Stimulated activated CD8-positive, alpha-beta memory T cell treated with anti-CD3 and anti-CD28 coated beads, Interleukin-4, amount 100 ng/mL, for 24 hours (primary cell): ENCODE measurements at regions not wholly inside any gene's neighbourhood (a gene's known extent, or its start where the extent isn't known, plus 50 kb on each side); places are given as distances from the start of the nearest gene placed in this dataset.

Experiments used
- DNase-seq: peaks from one replicate; pipeline ENCODE4 v3.0.0-alpha.2; 2020; ENCODE audit warnings: low read depth

- no peak for DNase-seq
Observed at GRCh38 chr3:153314038-153314437, 152.0 kb downstream of the RAP2B start.

DNA sequence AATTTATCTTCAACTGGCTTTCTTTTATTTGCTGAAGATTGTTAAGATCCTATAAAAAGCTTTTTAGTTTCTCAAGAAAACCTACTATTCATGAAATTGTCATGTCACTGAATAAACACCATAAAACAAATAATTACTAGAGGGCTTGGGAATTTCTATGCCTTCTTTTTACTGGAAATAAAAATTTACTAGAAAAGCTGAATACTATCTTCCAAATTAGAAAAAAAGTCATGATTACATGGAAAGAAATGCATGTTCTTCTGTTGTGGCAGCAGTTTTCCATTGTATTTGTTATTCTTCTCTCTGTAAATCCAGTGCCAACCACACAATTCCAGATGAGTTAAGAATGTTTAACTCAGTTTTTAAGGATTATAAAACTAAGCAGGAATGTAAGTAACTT lies 153.8 kb downstream of the RAP2B start:
- DNase-seq: no peak

GRCh38 chr3:153319705-153320554 lies 157.9 kb downstream of the RAP2B start:
- DNase-seq: no peak

DNA sequence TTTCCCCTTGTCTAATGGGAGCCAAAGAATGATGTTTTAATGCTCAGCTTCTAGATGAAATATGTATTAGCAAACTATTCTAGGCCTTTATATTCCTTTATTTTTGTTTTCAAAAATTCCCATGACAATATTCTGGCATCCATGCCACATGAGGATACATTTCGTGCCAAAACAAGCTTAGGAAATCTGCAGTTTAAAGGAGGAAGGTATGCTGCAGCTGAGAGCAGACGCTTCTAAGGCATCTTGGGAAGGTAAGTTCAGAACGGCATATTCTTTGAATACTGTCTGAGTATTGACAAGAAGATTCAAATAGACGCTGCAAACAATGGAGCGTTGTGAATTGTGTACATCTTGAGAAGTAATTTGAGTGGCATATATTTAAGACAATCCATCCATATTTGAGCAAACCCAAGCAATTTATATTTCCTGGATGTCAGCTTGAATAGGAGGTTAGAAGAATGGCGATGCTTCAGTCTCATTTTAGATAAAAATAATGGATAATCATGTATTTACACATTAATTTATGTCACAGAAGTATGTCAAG lies 158.6 kb downstream of the RAP2B start:
- no peak for DNase-seq

- DNase-seq: no peak
Observed at GRCh38 chr3:153328690-153329089, 166.7 kb downstream of the RAP2B start.

DNA sequence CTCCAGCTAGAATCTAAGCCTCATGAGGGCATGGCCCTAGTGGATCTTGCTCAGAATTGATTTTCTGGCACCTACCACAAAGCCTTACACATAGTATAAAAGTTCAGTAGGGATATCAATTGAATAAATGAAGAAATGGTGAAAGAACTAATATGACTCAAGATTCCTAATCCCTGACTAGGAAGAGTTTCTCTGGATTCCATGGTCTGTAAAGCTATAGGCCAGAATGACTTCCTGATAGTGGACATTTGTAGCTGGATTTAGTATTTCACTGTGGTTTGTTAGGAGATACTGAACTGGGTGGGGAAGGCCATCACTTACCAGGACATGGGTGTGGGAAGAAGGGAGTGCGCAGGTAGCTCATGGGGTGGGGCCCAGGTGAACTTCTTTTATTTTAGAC lies 168.9 kb downstream of the RAP2B start:
- no peak for DNase-seq

DNA sequence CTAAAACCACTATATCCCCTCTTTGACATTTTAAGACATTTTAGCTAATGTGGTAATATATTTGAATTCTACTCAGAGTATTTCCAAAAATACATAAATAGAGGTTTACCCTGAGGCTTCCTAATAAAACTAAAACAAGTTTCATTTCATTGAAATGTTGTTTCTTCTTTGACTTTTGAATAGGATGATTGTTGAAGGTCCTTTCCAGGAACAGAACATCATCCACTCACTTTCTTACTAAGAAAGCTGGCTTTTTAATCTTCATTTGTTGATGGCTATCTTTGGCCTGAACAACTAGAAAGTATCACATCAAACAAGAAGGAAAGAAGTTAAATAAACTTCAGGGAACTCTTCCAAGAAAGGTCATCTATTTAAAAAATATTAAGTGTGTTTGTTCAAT lies 169.7 kb downstream of the RAP2B start:
- DNase-seq: no peak

GRCh38 chr3:153334558-153334957 lies 172.5 kb downstream of the RAP2B start:
- no peak for DNase-seq

- DNase-seq: no peak
Observed at GRCh38 chr3:153337369-153337768, 175.3 kb downstream of the RAP2B start.

DNA sequence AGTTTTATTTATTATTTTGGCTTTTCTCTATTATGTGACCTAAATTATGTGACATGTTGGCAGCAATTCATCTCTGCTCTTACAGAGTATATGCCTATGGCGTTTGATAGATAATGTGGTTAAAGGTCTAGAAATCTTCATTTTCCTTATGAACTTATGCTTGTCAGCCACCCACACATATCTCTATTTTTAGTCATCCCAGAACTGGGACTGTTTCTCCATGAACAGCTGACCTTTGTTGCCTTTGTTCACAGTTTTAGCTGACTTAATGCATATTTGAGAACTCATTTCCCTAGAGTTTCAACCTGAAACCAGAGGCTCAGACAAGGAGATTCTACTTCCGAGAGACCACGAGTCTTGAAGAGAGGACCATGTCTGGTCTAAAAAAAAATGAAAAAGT lies 176.5 kb downstream of the RAP2B start:
- no peak for DNase-seq

DNA sequence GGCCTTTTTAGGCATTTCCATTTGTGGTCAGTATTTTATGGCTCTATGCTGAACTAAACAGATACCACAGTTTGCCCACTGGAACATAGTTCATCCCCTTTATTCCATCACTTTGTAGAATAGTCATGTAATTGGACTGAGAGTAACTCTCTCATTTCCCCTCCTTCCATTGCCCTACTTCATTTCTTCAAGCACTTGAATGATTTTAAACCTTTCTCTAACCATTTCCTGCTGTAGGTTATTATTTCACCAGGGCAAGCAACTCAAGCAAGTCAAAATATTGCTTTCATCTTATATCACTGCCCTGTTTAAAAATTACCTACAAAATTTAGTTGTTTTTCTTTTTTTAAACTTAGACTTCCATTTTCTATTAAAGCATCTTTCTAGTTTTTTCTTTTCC lies 177.0 kb downstream of the RAP2B start:
- no peak for DNase-seq

DNA sequence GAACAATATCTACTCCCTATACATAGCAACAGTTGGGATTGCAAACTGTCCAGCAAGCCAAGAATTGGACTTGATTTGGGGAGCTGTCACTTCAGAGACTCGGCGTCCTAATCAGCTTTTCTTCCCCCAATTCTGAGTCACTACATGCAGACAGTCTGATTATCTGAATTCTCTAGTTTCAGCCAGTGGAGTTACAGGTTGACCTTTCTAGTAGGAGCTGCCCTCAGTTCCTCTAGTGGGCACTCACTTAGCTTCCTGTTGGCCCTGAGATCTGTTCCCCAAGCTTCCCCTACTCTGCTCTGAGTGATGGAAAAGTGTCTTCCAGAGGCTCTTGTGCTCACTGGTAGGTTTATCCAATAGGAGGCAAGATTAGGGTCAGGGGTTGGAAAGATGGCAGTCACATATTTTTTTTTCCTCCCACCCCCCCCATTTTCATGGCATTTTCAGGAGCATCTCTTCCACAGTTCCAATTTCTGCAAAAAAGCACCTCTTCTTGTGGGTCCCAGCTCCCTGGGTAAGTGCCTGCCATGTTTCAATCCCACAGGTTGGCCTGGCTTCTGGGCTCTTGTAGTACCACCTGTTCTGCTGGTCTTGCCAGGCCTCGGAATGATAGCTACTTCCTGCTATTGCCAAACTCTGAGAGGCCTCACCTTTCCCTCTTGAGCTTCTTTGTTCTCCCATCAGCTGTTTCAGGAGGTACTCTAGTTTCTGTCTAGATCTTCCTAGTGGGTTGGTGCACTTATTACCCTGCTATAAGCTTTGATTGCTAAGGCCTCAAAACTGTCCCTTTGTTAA lies 182.2 kb downstream of the RAP2B start:
- DNase-seq: no peak

GRCh38 chr3:153348457-153349107 lies 186.6 kb downstream of the RAP2B start:
- DNase-seq: no peak

DNA sequence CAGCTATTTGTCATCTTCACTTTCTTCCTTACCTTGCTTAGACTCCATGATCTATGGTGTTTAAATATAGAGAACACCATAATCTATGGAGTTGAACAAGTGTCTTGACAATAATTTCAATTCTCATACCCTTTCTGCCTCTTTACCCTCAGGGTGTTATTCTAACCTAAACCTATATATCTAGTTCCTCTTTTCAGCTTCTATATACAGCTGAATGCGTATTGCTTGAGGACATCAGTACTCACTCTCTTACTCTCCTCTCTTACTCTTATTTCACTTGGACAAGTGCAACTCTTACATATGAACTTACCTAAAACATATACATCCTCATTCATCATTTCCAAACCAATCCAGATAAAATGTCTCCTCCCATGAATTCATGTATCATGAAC lies 187.1 kb downstream of the RAP2B start:
- no peak for DNase-seq

GRCh38 chr3:153350420-153350819 lies 188.4 kb downstream of the RAP2B start:
- DNase-seq: no peak

DNA sequence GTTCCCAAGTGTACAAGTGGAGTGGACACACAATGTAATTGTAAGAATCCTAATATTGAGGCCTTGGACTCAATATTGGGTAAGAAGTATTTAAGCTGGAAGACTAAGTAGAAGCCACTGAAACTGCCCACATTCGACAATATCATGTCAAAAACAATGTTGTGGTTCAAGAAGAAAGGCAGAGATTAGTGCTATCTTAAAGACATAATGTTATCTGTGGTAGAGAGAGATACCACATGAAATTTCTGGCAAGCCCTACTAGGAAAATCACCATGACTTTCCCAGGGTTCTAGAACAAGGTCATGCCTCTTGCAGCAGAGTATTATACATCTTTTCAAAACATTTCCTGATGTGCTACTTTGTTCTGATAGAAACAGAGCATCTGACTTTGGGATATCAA lies 192.6 kb downstream of the RAP2B start:
- no peak for DNase-seq

DNA sequence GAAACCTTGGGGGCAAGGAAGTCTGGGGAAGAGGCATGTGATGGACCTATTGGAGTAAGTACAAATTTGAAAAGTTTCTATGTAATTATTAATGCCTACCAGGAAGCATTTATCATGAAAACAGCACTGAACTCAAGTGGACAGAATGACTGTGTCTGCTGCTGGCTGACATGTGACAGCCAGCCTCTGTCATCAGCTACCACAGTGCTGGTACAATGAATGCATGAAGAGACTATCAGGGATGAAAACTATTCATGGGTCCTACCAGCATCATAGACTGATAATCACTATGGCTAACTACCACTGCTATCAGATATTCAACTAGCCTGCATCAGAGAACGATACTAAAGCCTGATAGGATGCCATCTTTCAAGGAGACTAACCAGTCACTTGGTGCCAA lies 193.5 kb downstream of the RAP2B start:
- no peak for DNase-seq

DNA sequence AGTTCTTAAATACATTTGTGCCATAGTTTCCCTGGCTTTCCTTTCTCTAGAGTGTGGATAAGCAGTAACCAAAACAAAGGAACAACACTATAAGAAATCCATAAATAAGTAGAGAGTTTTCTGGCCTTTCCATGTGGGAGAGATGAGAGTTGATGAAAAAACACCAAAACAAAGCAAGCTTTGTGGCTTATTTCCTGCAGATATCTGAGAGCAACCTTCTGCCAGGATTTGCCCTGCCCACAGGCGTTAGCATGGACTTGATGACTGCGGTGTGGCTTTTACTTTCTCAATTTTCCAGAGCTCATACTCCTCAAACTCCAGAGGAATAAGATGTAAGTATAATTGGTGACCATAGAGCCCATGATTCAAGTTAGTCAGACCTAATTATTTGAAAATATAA lies 194.9 kb downstream of the RAP2B start:
- DNase-seq: no peak

DNA sequence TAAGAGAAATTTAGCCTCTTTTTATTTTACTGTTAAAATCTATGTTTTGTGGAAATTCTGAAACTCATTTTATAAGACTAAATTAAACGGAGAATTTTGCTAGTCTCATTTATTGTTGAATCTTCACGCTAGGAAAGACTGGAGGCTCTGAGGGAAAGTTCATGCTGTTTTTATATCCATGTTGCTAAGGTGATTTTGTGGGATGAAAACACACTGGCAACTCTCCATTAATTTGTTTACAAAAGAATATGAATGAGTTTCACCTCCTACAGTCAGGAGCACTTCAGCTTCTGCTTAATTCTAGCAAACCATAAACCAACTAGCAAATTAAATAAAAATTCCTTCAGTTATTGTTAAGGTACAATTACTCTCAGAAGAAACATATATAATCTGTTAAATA lies 195.4 kb downstream of the RAP2B start:
- DNase-seq: no peak

DNA sequence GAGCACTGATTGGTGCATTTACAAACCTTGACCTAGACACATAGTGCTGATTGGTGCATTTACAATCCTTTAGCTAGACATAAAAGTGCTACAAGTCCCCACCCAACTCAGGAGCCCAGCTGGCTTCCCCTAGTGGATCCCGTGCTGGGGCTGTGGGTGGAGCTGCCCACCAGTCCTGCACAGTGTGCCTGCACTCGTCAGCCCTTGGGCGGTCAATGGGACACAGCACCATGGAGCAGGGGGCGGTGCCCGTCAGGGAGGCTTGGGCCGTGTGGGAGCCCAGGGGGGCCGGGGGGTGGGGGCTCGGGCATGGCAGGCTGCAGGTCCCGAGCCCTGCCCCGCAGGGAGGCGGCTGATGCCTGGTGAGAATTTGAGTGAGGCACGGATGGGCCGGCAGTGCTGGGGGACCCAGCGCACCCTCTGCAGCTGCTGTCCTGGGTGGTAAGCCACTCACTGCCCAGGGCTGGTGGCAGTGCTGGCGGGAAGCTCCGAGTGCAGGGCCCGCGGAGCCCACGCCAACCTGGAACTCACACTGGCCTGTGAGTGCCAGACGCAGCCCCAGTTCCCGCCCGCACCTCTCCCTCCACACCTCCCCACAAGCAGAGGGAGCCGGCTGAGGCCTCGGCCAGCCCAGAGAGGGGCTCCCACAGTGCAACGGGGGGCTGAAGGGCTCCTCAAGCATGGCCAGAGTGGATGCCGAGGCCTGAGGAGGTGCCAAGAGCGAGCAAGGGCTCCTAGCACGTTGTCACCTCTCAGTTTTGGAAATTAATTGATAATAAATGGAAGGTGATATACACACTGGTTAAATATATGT lies 207.7 kb downstream of the RAP2B start:
- no peak for DNase-seq

DNA sequence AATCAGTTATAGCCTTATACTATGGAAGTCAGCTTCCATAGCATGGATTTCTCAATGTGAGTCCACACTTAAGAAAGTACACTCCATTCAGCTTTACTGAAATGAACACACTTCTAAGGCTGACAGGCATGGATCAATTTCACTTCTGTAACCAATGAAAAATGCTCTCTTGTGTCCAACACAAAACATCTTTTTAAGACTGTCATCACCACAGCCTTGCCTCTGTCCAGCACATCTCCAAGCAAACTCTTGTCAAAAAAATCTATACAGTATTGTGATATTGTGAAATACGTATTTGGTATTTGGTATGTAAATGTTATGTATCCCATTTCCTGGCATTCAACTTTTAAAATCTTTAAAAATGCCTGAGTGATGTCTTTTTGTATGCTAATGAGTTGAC lies 208.7 kb downstream of the RAP2B start:
- DNase-seq: no peak

GRCh38 chr3:153372326-153372725 lies 210.3 kb downstream of the RAP2B start:
- no peak for DNase-seq
